Neuronal stem cell (in vitro differentiated cells): ENCODE measurements at regions not wholly inside any gene's neighbourhood (a gene's known extent, or its start where the extent isn't known, plus 50 kb on each side); places are given as distances from the start of the nearest gene placed in this dataset.

Source experiments
- DNase-seq: peaks from one replicate; pipeline ENCODE4 v3.0.0-alpha.2; 2013; ENCODE audit warnings: low spot score
- H2AFZ ChIP-seq: one replicate; pipeline ENCODE4 v1.6.1; 2013; ENCODE audit warnings: mild to moderate bottlenecking, low read length, inconsistent platforms
- H2AK5ac ChIP-seq: 2 replicates; pipeline ENCODE4 v1.6.1; 2013; ENCODE audit warnings: low read depth, mild to moderate bottlenecking, inconsistent platforms, low read length, moderate library complexity, mixed read lengths
- H2BK120ac ChIP-seq: 2 replicates; pipeline ENCODE4 v1.6.1; 2013; ENCODE audit warnings: low read depth, mild to moderate bottlenecking, inconsistent platforms, low read length, moderate library complexity, mixed read lengths
- H2BK12ac ChIP-seq: one replicate; pipeline ENCODE4 v1.6.1; 2013; ENCODE audit warnings: low read length, inconsistent platforms
- H2BK15ac ChIP-seq: 2 replicates; pipeline ENCODE4 v1.6.1; 2013; ENCODE audit warnings: mild to moderate bottlenecking, low read length, inconsistent platforms, mixed read lengths
- H2BK5ac ChIP-seq: one replicate; pipeline ENCODE4 v1.6.1; 2013; ENCODE audit warnings: inconsistent platforms, mild to moderate bottlenecking, low read length, moderate library complexity
- H3K14ac ChIP-seq: one replicate; pipeline ENCODE4 v1.6.1; 2013; ENCODE audit warnings: low read length, inconsistent platforms
- H3K18ac ChIP-seq: 2 replicates; pipeline ENCODE4 v1.6.1; 2013; ENCODE audit warnings: low read length, inconsistent platforms
- H3K23ac ChIP-seq: 2 replicates; pipeline ENCODE4 v1.6.1; 2013; ENCODE audit warnings: low read depth, mild to moderate bottlenecking, mixed read lengths, low read length, inconsistent platforms; ENCODE audit not compliant: poor library complexity
- H3K27ac ChIP-seq: replicated peaks from 3 replicates; pipeline ENCODE4 v1.5.1; 2013; ENCODE audit warnings: low read length, inconsistent platforms
- H3K27me3 ChIP-seq, 3 experiments: 2 replicates each; pipeline ENCODE4 v1.6.1; 2013; ENCODE audit warnings: low read length in 3 of 3, mild to moderate bottlenecking in 2 of 3, inconsistent platforms in 1 of 3, low read depth in 1 of 3, mixed read lengths in 1 of 3, moderate library complexity in 1 of 3; ENCODE audit not compliant: control insufficient read depth in 3 of 3, insufficient read depth in 3 of 3
- H3K36me3 ChIP-seq, 2 donors: replicated peaks in 1 of 2; 2 replicates each; pipeline ENCODE4 v1.6.1; 2013; ENCODE audit warnings: low read length in 2 of 2; ENCODE audit not compliant: control insufficient read depth in 2 of 2, insufficient read depth in 2 of 2
- H3K4ac ChIP-seq: 2 replicates; pipeline ENCODE4 v1.6.1; 2013; ENCODE audit warnings: inconsistent platforms, mild to moderate bottlenecking, low read length, moderate library complexity
- H3K4me1 ChIP-seq, 2 donors: 1 replicate in 1 of 2; 2 replicates in 1 of 2; pipeline ENCODE4 v1.6.1; 2013; ENCODE audit warnings: low read length in 2 of 2, low read depth in 1 of 2; ENCODE audit not compliant: control insufficient read depth in 2 of 2, insufficient read depth in 1 of 2
- H3K4me2 ChIP-seq: one replicate; pipeline ENCODE4 v1.6.1; 2013; ENCODE audit warnings: mild to moderate bottlenecking, low read length, inconsistent platforms; ENCODE audit not compliant: insufficient read depth, poor library complexity, severe bottlenecking
- H3K4me3 ChIP-seq, 2 donors: 2 replicates each; pipeline ENCODE4 v1.5.1; 2013; ENCODE audit warnings: low read length in 2 of 2, mild to moderate bottlenecking in 2 of 2, inconsistent platforms in 1 of 2, moderate library complexity in 1 of 2
- H3K79me1 ChIP-seq: one replicate; pipeline ENCODE4 v1.6.1; 2013; ENCODE audit warnings: low read depth, mild to moderate bottlenecking, inconsistent platforms, low read length, moderate library complexity
- H3K9ac ChIP-seq: one replicate; pipeline ENCODE4 v1.6.1; 2013; ENCODE audit warnings: mild to moderate bottlenecking, low read depth, low read length, inconsistent platforms; ENCODE audit not compliant: poor library complexity
- H3K9me3 ChIP-seq, 2 donors: replicated peaks in 1 of 2; 2 replicates each; pipeline versions ENCODE3 to v1.6.1; 2013; ENCODE audit warnings: low read length in 2 of 2, mild to moderate bottlenecking in 2 of 2, inconsistent platforms in 1 of 2, low read depth in 1 of 2, mixed read lengths in 1 of 2, moderate library complexity in 1 of 2; ENCODE audit not compliant: control insufficient read depth in 2 of 2, insufficient read depth in 1 of 2
- H4K8ac ChIP-seq: one replicate; pipeline ENCODE4 v1.6.1; 2013; ENCODE audit warnings: low read depth, mild to moderate bottlenecking, inconsistent platforms, low read length, moderate library complexity
- H4K91ac ChIP-seq: one replicate; pipeline ENCODE4 v1.6.1; 2013; ENCODE audit warnings: low read length, low read depth, mild to moderate bottlenecking, inconsistent platforms; ENCODE audit not compliant: poor library complexity
- WGBS, 2 donors: extraction: QIAGEN DNeasy Blood & Tissue Kit; methylation state at CpG; one replicate each; pipeline ENCODE4 v1.1.7; 2013; ENCODE audit warnings: missing lambda C conversion rate in 2 of 2, mixed read lengths in 1 of 2; ENCODE audit not compliant: insufficient read length in 2 of 2, insufficient replicate concordance in 1 of 2; ENCODE audit errors: extremely low coverage in 2 of 2; 5-methylcytosine and 5-hydroxymethylcytosine counted together

- Histone ChIP-seq H3K27me3 (no peaks in the 10 kb centered on the region), H3K4me3 (no peak overlapping the region), H3K27ac (no peak overlapping the region), H2AFZ (no peak overlapping the region), H4K91ac (no peak overlapping the region), H2BK5ac (no peak overlapping the region), H3K4me1 (no peaks in the 10 kb centered on the region), H4K8ac (no peak overlapping the region), H3K18ac (no peak overlapping the region), H2BK15ac (no peak overlapping the region), H3K36me3 (no peaks in the 10 kb centered on the region), H3K79me1 (no peaks in the 10 kb centered on the region), H2AK5ac (no peak overlapping the region), H3K4me2 (no peak overlapping the region), H3K23ac (no peak overlapping the region), H2BK12ac (no peak overlapping the region), H2BK120ac (no peak overlapping the region), H3K9me3 (no peaks in the 10 kb centered on the region), H3K9ac (no peak overlapping the region), H3K14ac (no peak overlapping the region), H3K4ac (no peak overlapping the region)
- no CpG with 5 or more reads among the region's 1 CpG for WGBS, 2 donors
- DNase-seq, result no peak
Observed at GRCh38 chr9:75700252-75700640, 190.2 kb upstream of the PCSK5 start.

- Histone ChIP-seq H3K18ac (no peak overlapping the region), H3K27ac (no peak overlapping the region), H3K4me2 (no peak overlapping the region), H3K36me3 (no peaks in the 10 kb centered on the region), H2BK12ac (no peak overlapping the region), H3K79me1 (no peaks in the 10 kb centered on the region), H3K9ac (no peak overlapping the region), H2BK5ac (no peak overlapping the region), H3K14ac (no peak overlapping the region), H3K23ac (no peak overlapping the region), H3K4ac (no peak overlapping the region), H4K91ac (no peak overlapping the region), H2AFZ (no peak overlapping the region), H2AK5ac (no peak overlapping the region), H2BK15ac (no peak overlapping the region), H3K9me3 (no peaks in the 10 kb centered on the region), H3K4me3 (no peak overlapping the region), H4K8ac (no peak overlapping the region), H3K4me1 (no peaks in the 10 kb centered on the region), H3K27me3 (no peaks in the 10 kb centered on the region), H2BK120ac (no peak overlapping the region)
- no CpG with 5 or more reads among the region's 2 CpGs for WGBS, 2 donors
- DNase-seq, result no peak
Observed at GRCh38 chr9:75707191-75707590, 183.3 kb upstream of the PCSK5 start.

GRCh38 chr9:75709698-75710097 is 180.8 kb upstream of the PCSK5 start:
- DNase-seq, result no peak
- Histone ChIP-seq H3K27ac (no peak overlapping the region), H3K79me1 (no peaks in the 10 kb centered on the region), H4K8ac (no peak overlapping the region), H3K4me1 (no peaks in the 10 kb centered on the region), H3K27me3 (no peaks in the 10 kb centered on the region), H4K91ac (no peak overlapping the region), H3K4me3 (no peak overlapping the region), H2BK120ac (no peak overlapping the region), H3K14ac (no peak overlapping the region), H2AFZ (no peak overlapping the region), H2AK5ac (no peak overlapping the region), H3K4me2 (no peak overlapping the region), H3K36me3 (no peaks in the 10 kb centered on the region), H2BK5ac (no peak overlapping the region), H3K18ac (no peak overlapping the region), H3K4ac (no peak overlapping the region), H2BK12ac (no peak overlapping the region), H3K9me3 (no peaks in the 10 kb centered on the region), H2BK15ac (no peak overlapping the region), H3K9ac (no peak overlapping the region), H3K23ac (no peak overlapping the region)
- WGBS, 2 donors, result no CpG with 5 or more reads among the region's 2 CpGs

- DNase-seq, result no peak
- Histone ChIP-seq H3K14ac (no peak overlapping the region), H4K91ac (no peak overlapping the region), H3K27ac (no peak overlapping the region), H3K4me3 (no peak overlapping the region), H2BK15ac (no peak overlapping the region), H2BK120ac (no peak overlapping the region), H2BK5ac (no peak overlapping the region), H3K4ac (no peak overlapping the region), H3K9me3 (peaks cover 0 to 2% of the 10 kb centered on the region in 2 donors), H2AK5ac (no peak overlapping the region), H3K27me3 (no peaks in the 10 kb centered on the region), H2AFZ (no peak overlapping the region), H2BK12ac (no peak overlapping the region), H3K4me1 (no peaks in the 10 kb centered on the region), H3K18ac (no peak overlapping the region), H3K36me3 (no peaks in the 10 kb centered on the region), H3K23ac (no peak overlapping the region), H4K8ac (no peak overlapping the region), H3K4me2 (no peak overlapping the region), H3K79me1 (no peaks in the 10 kb centered on the region), H3K9ac (no peak overlapping the region)
Observed at GRCh38 chr9:75712700-75713099, 177.8 kb upstream of the PCSK5 start.
